ENCODE measurements at regions not wholly inside any gene's neighbourhood (a gene's known extent, or its start where the extent isn't known, plus 50 kb on each side); places are given as distances from the start of the nearest gene placed in this dataset.

GRCh38 chr15:46326173-46326572 is 691.3 kb downstream of the SQOR start:
- no peaks in the 10 kb centered on the region for H3K36me3 ChIP-seq (ENCODE audit: control insufficient read depth in 4 of 4, insufficient read depth in 4 of 4, low read length in 3 of 4)
- H3K27ac ChIP-seq (ENCODE audit: insufficient read depth in 1 of 2, low read depth in 1 of 2, low read length in 2 of 2, poor library complexity in 1 of 2, severe bottlenecking in 2 of 2): no peak overlapping the region
- H3K4me3 ChIP-seq (ENCODE audit: control insufficient read depth in 1 of 7, extremely low read depth in 1 of 7, insufficient read depth in 4 of 7, low read depth in 2 of 7, low read length in 6 of 7): no peak overlapping the region
- H3K4me1 ChIP-seq (ENCODE audit: control extremely low read depth in 1 of 4, control insufficient read depth in 4 of 4, insufficient read depth in 4 of 4, low read length in 3 of 4): no peaks in the 10 kb centered on the region
- no peaks in the 10 kb centered on the region for H3K9me3 ChIP-seq (ENCODE audit: control extremely low read depth in 1 of 5, control insufficient read depth in 4 of 5, insufficient read depth in 2 of 5, low read depth in 1 of 5, low read length in 4 of 5)
- ChIA-PET POLR2A (no interaction called here), CTCF (no interaction called here)
- DNase-seq: no peak
- H3K27me3 ChIP-seq (replicated peaks in 2 of 5; ENCODE audit: control insufficient read depth in 4 of 5, insufficient read depth in 5 of 5, low read length in 4 of 5): peaks cover 0 to 2% (median 0%) of the 10 kb centered on the region in 5 experiments

GRCh38 chr15:46328821-46329220 is 694.0 kb downstream of the SQOR start:
- no peaks in the 10 kb centered on the region for H3K27me3 ChIP-seq (replicated peaks in 2 of 5; ENCODE audit: control insufficient read depth in 4 of 5, insufficient read depth in 5 of 5, low read length in 4 of 5)
- ChIA-PET CTCF (no interaction called here), POLR2A (no interaction called here)

GRCh38 chr15:46329876-46330275 is 695.0 kb downstream of the SQOR start:
- Histone ChIP-seq H3K27ac (ENCODE audit: insufficient read depth in 1 of 2, low read depth in 1 of 2, low read length in 2 of 2, poor library complexity in 1 of 2, severe bottlenecking in 2 of 2) (no peak overlapping the region), H3K4me1 (ENCODE audit: control extremely low read depth in 1 of 4, control insufficient read depth in 4 of 4, insufficient read depth in 4 of 4, low read length in 3 of 4) (no peaks in the 10 kb centered on the region), H3K9me3 (ENCODE audit: control extremely low read depth in 1 of 5, control insufficient read depth in 4 of 5, insufficient read depth in 2 of 5, low read depth in 1 of 5, low read length in 4 of 5) (no peaks in the 10 kb centered on the region), H3K27me3 (replicated peaks in 2 of 5; ENCODE audit: control insufficient read depth in 4 of 5, insufficient read depth in 5 of 5, low read length in 4 of 5) (no peaks in the 10 kb centered on the region), H3K4me3 (ENCODE audit: control insufficient read depth in 1 of 7, extremely low read depth in 1 of 7, insufficient read depth in 4 of 7, low read depth in 2 of 7, low read length in 6 of 7) (no peak overlapping the region), H3K36me3 (ENCODE audit: control insufficient read depth in 4 of 4, insufficient read depth in 4 of 4, low read length in 3 of 4) (no peaks in the 10 kb centered on the region)
- 100% methylated on average over 1 of the region's 1 CpG for WGBS (ENCODE audit: insufficient coverage)
- no peak for DNase-seq
- CTCF ChIA-PET: no interaction called here
- POLR2A ChIA-PET: no interaction called here

More at GRCh38 chr15:46328821-46329220, 694.0 kb downstream of the SQOR start:
- no peak overlapping the region for H3K27ac ChIP-seq (ENCODE audit: insufficient read depth in 1 of 2, low read depth in 1 of 2, low read length in 2 of 2, poor library complexity in 1 of 2, severe bottlenecking in 2 of 2)
- H3K9me3 ChIP-seq (ENCODE audit: control extremely low read depth in 1 of 5, control insufficient read depth in 4 of 5, insufficient read depth in 2 of 5, low read depth in 1 of 5, low read length in 4 of 5): no peaks in the 10 kb centered on the region
- H3K4me3 ChIP-seq (ENCODE audit: control insufficient read depth in 1 of 7, extremely low read depth in 1 of 7, insufficient read depth in 4 of 7, low read depth in 2 of 7, low read length in 6 of 7): no peak overlapping the region
- H3K4me1 ChIP-seq (ENCODE audit: control extremely low read depth in 1 of 4, control insufficient read depth in 4 of 4, insufficient read depth in 4 of 4, low read length in 3 of 4): no peaks in the 10 kb centered on the region
- H3K36me3 ChIP-seq (ENCODE audit: control insufficient read depth in 4 of 4, insufficient read depth in 4 of 4, low read length in 3 of 4): no peaks in the 10 kb centered on the region
- DNase-seq: no peak
- 80% methylated on average over 1 of the region's 1 CpG for WGBS (ENCODE audit: insufficient coverage)

- POLR2A ChIA-PET: no interaction called here
- H3K36me3 ChIP-seq (ENCODE audit: control insufficient read depth in 4 of 4, insufficient read depth in 4 of 4, low read length in 3 of 4): no peaks in the 10 kb centered on the region
- H3K27me3 ChIP-seq (replicated peaks in 2 of 5; ENCODE audit: control insufficient read depth in 4 of 5, insufficient read depth in 5 of 5, low read length in 4 of 5): no peaks in the 10 kb centered on the region
- no peaks in the 10 kb centered on the region for H3K9me3 ChIP-seq (ENCODE audit: control extremely low read depth in 1 of 5, control insufficient read depth in 4 of 5, insufficient read depth in 2 of 5, low read depth in 1 of 5, low read length in 4 of 5)
- H3K27ac ChIP-seq (ENCODE audit: insufficient read depth in 1 of 2, low read depth in 1 of 2, low read length in 2 of 2, poor library complexity in 1 of 2, severe bottlenecking in 2 of 2): no peak overlapping the region
- H3K4me3 ChIP-seq (ENCODE audit: control insufficient read depth in 1 of 7, extremely low read depth in 1 of 7, insufficient read depth in 4 of 7, low read depth in 2 of 7, low read length in 6 of 7): no peak overlapping the region
- H3K4me1 ChIP-seq (ENCODE audit: control extremely low read depth in 1 of 4, control insufficient read depth in 4 of 4, insufficient read depth in 4 of 4, low read length in 3 of 4): no peaks in the 10 kb centered on the region
- no peak for DNase-seq
- CTCF ChIA-PET: no interaction called here
Measured at GRCh38 chr15:46331546-46331945, 696.7 kb downstream of the SQOR start.

GRCh38 chr15:46343196-46343935 is 708.5 kb downstream of the SQOR start:
- Histone ChIP-seq H3K36me3 (ENCODE audit: control insufficient read depth in 4 of 4, insufficient read depth in 4 of 4, low read length in 3 of 4) (no peaks in the 10 kb centered on the region), H3K9me3 (ENCODE audit: control extremely low read depth in 1 of 5, control insufficient read depth in 4 of 5, insufficient read depth in 2 of 5, low read depth in 1 of 5, low read length in 4 of 5) (no peaks in the 10 kb centered on the region), H3K4me1 (ENCODE audit: control extremely low read depth in 1 of 4, control insufficient read depth in 4 of 4, insufficient read depth in 4 of 4, low read length in 3 of 4) (no peaks in the 10 kb centered on the region), H3K4me3 (ENCODE audit: control insufficient read depth in 1 of 7, extremely low read depth in 1 of 7, insufficient read depth in 4 of 7, low read depth in 2 of 7, low read length in 6 of 7) (no peak overlapping the region), H3K27ac (ENCODE audit: insufficient read depth in 1 of 2, low read depth in 1 of 2, low read length in 2 of 2, poor library complexity in 1 of 2, severe bottlenecking in 2 of 2) (no peak overlapping the region), H3K27me3 (replicated peaks in 2 of 5; ENCODE audit: control insufficient read depth in 4 of 5, insufficient read depth in 5 of 5, low read length in 4 of 5) (no peaks in the 10 kb centered on the region)
- 67% methylated on average over 6 of the region's 7 CpGs for WGBS (ENCODE audit: insufficient coverage)
- no peak for DNase-seq
- POLR2A ChIA-PET: no interaction called here
- CTCF ChIA-PET: no interaction called here

- no peak overlapping the region for H3K4me3 ChIP-seq (ENCODE audit: control insufficient read depth in 1 of 7, extremely low read depth in 1 of 7, insufficient read depth in 4 of 7, low read depth in 2 of 7, low read length in 6 of 7)
- no peak for DNase-seq
- H3K27me3 ChIP-seq (replicated peaks in 2 of 5; ENCODE audit: control insufficient read depth in 4 of 5, insufficient read depth in 5 of 5, low read length in 4 of 5): no peaks in the 10 kb centered on the region
- H3K36me3 ChIP-seq (ENCODE audit: control insufficient read depth in 4 of 4, insufficient read depth in 4 of 4, low read length in 3 of 4): no peaks in the 10 kb centered on the region
- ChIA-PET CTCF (no interaction called here), POLR2A (no interaction called here)
- H3K27ac ChIP-seq (ENCODE audit: insufficient read depth in 1 of 2, low read depth in 1 of 2, low read length in 2 of 2, poor library complexity in 1 of 2, severe bottlenecking in 2 of 2): no peak overlapping the region
- no peaks in the 10 kb centered on the region for H3K4me1 ChIP-seq (ENCODE audit: control extremely low read depth in 1 of 4, control insufficient read depth in 4 of 4, insufficient read depth in 4 of 4, low read length in 3 of 4)
- WGBS (ENCODE audit: insufficient coverage): no CpG with 5 or more reads among the region's 2 CpGs
- H3K9me3 ChIP-seq (ENCODE audit: control extremely low read depth in 1 of 5, control insufficient read depth in 4 of 5, insufficient read depth in 2 of 5, low read depth in 1 of 5, low read length in 4 of 5): no peaks in the 10 kb centered on the region
Measured at GRCh38 chr15:46344115-46344724, 709.4 kb downstream of the SQOR start.

GRCh38 chr15:46344915-46345314 is 710.1 kb downstream of the SQOR start:
- Histone ChIP-seq H3K27ac (ENCODE audit: insufficient read depth in 1 of 2, low read depth in 1 of 2, low read length in 2 of 2, poor library complexity in 1 of 2, severe bottlenecking in 2 of 2) (no peak overlapping the region), H3K36me3 (ENCODE audit: control insufficient read depth in 4 of 4, insufficient read depth in 4 of 4, low read length in 3 of 4) (no peaks in the 10 kb centered on the region), H3K9me3 (ENCODE audit: control extremely low read depth in 1 of 5, control insufficient read depth in 4 of 5, insufficient read depth in 2 of 5, low read depth in 1 of 5, low read length in 4 of 5) (no peaks in the 10 kb centered on the region), H3K4me3 (ENCODE audit: control insufficient read depth in 1 of 7, extremely low read depth in 1 of 7, insufficient read depth in 4 of 7, low read depth in 2 of 7, low read length in 6 of 7) (no peak overlapping the region), H3K4me1 (ENCODE audit: control extremely low read depth in 1 of 4, control insufficient read depth in 4 of 4, insufficient read depth in 4 of 4, low read length in 3 of 4) (no peaks in the 10 kb centered on the region), H3K27me3 (replicated peaks in 2 of 5; ENCODE audit: control insufficient read depth in 4 of 5, insufficient read depth in 5 of 5, low read length in 4 of 5) (no peaks in the 10 kb centered on the region)
- ChIA-PET POLR2A (no interaction called here), CTCF (no interaction called here)
- WGBS (ENCODE audit: insufficient coverage): no CpG with 5 or more reads among the region's 3 CpGs
- DNase-seq: no peak

Data from common myeloid progenitor, CD34-positive (primary cell).